ENCODE measurements at regions not wholly inside any gene's neighbourhood (a gene's known extent, or its start where the extent isn't known, plus 50 kb on each side); places are given as distances from the start of the nearest gene placed in this dataset.

GRCh38 chr4:129248621-129249020, 152.7 kb downstream of the C4orf33 start:
- no peak overlapping the region for H3K4me3 ChIP-seq (ENCODE audit: low read depth, low read length)
- POLR2A ChIA-PET, result no interaction called here

GRCh38 chr4:129254126-129254525, 158.2 kb downstream of the C4orf33 start:
- Histone ChIP-seq H3K27ac (ENCODE audit: extremely low read depth, low read depth, low read length) (no peak overlapping the region), H3K4me3 (ENCODE audit: low read depth, low read length) (no peak overlapping the region), H3K9me3 (ENCODE audit: control insufficient read depth, insufficient read depth, low read depth, low read length) (no peaks in the 10 kb centered on the region), H3K36me3 (ENCODE audit: control insufficient read depth in 2 of 2, insufficient read depth in 1 of 2, low read length in 2 of 2) (no peaks in the 10 kb centered on the region), H3K4me1 (ENCODE audit: control insufficient read depth, insufficient read depth, low read length) (no peaks in the 10 kb centered on the region)
- TF ChIP-seq ZNF549 (tag by site-specific recombination; IDR thresholded peaks at IDR 0.05) (no peak), ZNF518A (tag by site-specific recombination; conservative IDR thresholded peaks at IDR 0.05; ENCODE audit: low read depth) (no peak), ZNF48 (tag by site-specific recombination; IDR thresholded peaks at IDR 0.05) (no peak), MEIS1 (CRISPR knock-in tag; IDR thresholded peaks at IDR 0.05; ENCODE audit: borderline replicate concordance) (no peak), ZNF24 (tag by site-specific recombination; IDR thresholded peaks at IDR 0.05) (no peak), ZNF155 (tag by site-specific recombination; IDR thresholded peaks at IDR 0.05) (no peak), SP3 (tag by site-specific recombination; IDR thresholded peaks at IDR 0.05) (no peak), ZBTB11 (tag by site-specific recombination; conservative IDR thresholded peaks at IDR 0.05; ENCODE audit: low read depth) (no peak), ZNF324 (tag by site-specific recombination; IDR thresholded peaks at IDR 0.05) (no peak), YY1 (tag by site-specific recombination; IDR thresholded peaks at IDR 0.05) (no peak), HOXD13 (CRISPR knock-in tag; IDR thresholded peaks at IDR 0.05; ENCODE audit: borderline replicate concordance) (no peak), ZNF426 (tag by site-specific recombination; IDR thresholded peaks at IDR 0.05) (no peak), BCL11A (tag by site-specific recombination; IDR thresholded peaks at IDR 0.05; ENCODE audit: low read depth) (no peak), ZNF140 (tag by site-specific recombination; IDR thresholded peaks at IDR 0.05) (no peak), ZNF521 (tag by site-specific recombination; IDR thresholded peaks at IDR 0.05) (no peak), ZFHX2 (tag by site-specific recombination; conservative IDR thresholded peaks at IDR 0.05) (no peak), ZNF394 (tag by site-specific recombination; IDR thresholded peaks at IDR 0.05; ENCODE audit: borderline replicate concordance) (no peak)
- CTCF ChIA-PET, result no interaction called here
- POLR2A ChIA-PET, result no interaction called here

More at GRCh38 chr4:129248621-129249020, 152.7 kb downstream of the C4orf33 start:
- Histone ChIP-seq H3K9me3 (ENCODE audit: control insufficient read depth, insufficient read depth, low read depth, low read length) (no peaks in the 10 kb centered on the region), H3K4me1 (ENCODE audit: control insufficient read depth, insufficient read depth, low read length) (no peaks in the 10 kb centered on the region), H3K27ac (ENCODE audit: extremely low read depth, low read depth, low read length) (no peak overlapping the region), H3K36me3 (ENCODE audit: control insufficient read depth in 2 of 2, insufficient read depth in 1 of 2, low read length in 2 of 2) (no peaks in the 10 kb centered on the region)
- TF ChIP-seq ZNF501 (tag by site-specific recombination; IDR thresholded peaks at IDR 0.05) (no peak), TRIM28 (IDR thresholded peaks at IDR 0.05; ENCODE audit: borderline replicate concordance, low read length) (0 out of 2 replicates have a peak, but pooled peaks have one; percentile 25), ZNF202 (tag by site-specific recombination; IDR thresholded peaks at IDR 0.05; ENCODE audit: borderline replicate concordance) (no peak), PRDM1 (tag by site-specific recombination; IDR thresholded peaks at IDR 0.05) (no peak), ZBTB49 (tag by site-specific recombination; IDR thresholded peaks at IDR 0.05; ENCODE audit: low read depth) (no peak), KLF1 (tag by site-specific recombination; IDR thresholded peaks at IDR 0.05) (no peak)
- CTCF ChIA-PET, result no interaction called here

Measured in HEK293 (cell line).